ENCODE measurements at regions not wholly inside any gene's neighbourhood (a gene's known extent, or its start where the extent isn't known, plus 50 kb on each side); places are given as distances from the start of the nearest gene placed in this dataset.

DNA sequence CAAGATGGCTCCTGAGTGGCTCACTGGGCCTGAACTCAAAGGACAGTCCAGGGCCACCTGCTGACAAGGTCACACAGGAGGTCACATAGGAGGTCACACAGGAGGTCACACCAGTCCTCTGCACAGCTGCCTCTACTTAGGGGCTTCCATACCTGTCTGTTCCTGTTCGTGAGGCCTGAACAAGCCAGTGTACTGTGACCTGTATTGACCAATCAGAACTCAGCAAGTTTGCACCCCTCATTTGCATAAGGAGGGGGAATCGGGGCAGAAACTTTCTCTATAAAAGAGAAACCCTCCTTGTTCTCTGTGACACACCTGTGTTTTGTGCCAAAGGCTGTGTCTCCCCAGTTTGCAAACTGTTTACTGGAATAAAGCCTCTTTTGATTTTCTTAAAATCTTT, 478.9 kb downstream of the EIPR1 start:
- TF ChIP-seq, protein P1, sequence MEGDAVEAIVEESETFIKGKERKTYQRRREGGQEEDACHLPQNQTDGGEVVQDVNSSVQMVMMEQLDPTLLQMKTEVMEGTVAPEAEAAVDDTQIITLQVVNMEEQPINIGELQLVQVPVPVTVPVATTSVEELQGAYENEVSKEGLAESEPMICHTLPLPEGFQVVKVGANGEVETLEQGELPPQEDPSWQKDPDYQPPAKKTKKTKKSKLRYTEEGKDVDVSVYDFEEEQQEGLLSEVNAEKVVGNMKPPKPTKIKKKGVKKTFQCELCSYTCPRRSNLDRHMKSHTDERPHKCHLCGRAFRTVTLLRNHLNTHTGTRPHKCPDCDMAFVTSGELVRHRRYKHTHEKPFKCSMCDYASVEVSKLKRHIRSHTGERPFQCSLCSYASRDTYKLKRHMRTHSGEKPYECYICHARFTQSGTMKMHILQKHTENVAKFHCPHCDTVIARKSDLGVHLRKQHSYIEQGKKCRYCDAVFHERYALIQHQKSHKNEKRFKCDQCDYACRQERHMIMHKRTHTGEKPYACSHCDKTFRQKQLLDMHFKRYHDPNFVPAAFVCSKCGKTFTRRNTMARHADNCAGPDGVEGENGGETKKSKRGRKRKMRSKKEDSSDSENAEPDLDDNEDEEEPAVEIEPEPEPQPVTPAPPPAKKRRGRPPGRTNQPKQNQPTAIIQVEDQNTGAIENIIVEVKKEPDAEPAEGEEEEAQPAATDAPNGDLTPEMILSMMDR (IDR thresholded peaks at IDR 0.05) = no peak
- TF ChIP-seq POLR2A (IDR thresholded peaks at IDR 0.05) = no peak
